KMS-11 (cell line): ENCODE measurements at regions not wholly inside any gene's neighbourhood (a gene's known extent, or its start where the extent isn't known, plus 50 kb on each side); places are given as distances from the start of the nearest gene placed in this dataset.

ENCODE experiments used
- H2AFZ ChIP-seq: fragments of 200-600 bp; sonication (generic); 2 replicates; pipeline ENCODE4 v1.6.1; 2016; ENCODE audit warnings: antibody characterized with exemption, mixed run types, low read depth
- H3K27ac ChIP-seq: fragments of 200-600 bp; sonication (generic); 2 replicates; pipeline ENCODE4 v1.6.1; 2016; ENCODE audit warnings: mild to moderate bottlenecking, mixed run types
- H3K27me3 ChIP-seq: fragments of 200-600 bp; sonication (generic); 2 replicates; pipeline ENCODE4 v1.6.1; 2017; ENCODE audit warnings: mild to moderate bottlenecking, low read depth, mixed run types, moderate library complexity; ENCODE audit not compliant: insufficient read depth
- H3K36me3 ChIP-seq: fragments of 200-600 bp; sonication (generic); 2 replicates; pipeline ENCODE4 v1.6.1; 2017; ENCODE audit warnings: mild to moderate bottlenecking, mixed run types; ENCODE audit not compliant: insufficient read depth
- H3K4me1 ChIP-seq: fragments of 200-600 bp; sonication (generic); 2 replicates; pipeline ENCODE4 v1.6.1; 2016; ENCODE audit warnings: mild to moderate bottlenecking, low read depth, mixed run types; ENCODE audit not compliant: poor library complexity, severe bottlenecking
- H3K4me2 ChIP-seq: fragments of 200-600 bp; sonication (generic); 2 replicates; pipeline ENCODE4 v1.7.0; 2016; ENCODE audit warnings: mild to moderate bottlenecking, mixed run types
- H3K4me3 ChIP-seq: fragments of 200-600 bp; sonication (generic); IDR thresholded peaks from 2 replicates; pipeline ENCODE4 v1.6.1; 2017; ENCODE audit warnings: low read depth, low read length, mixed read lengths; ENCODE audit not compliant: insufficient read depth
- H3K79me2 ChIP-seq: fragments of 200-600 bp; sonication (generic); 2 replicates; pipeline ENCODE4 v1.6.1; 2016; ENCODE audit warnings: low read depth, mixed run types; ENCODE audit not compliant: insufficient read depth
- H3K9ac ChIP-seq: fragments of 200-600 bp; sonication (generic); 2 replicates; pipeline ENCODE4 v1.6.1; 2016; ENCODE audit warnings: mild to moderate bottlenecking, mixed run types
- H4K20me1 ChIP-seq: fragments of 200-600 bp; sonication (generic); 2 replicates; pipeline ENCODE4 v1.6.1; 2016; ENCODE audit warnings: mild to moderate bottlenecking, mixed run types; ENCODE audit not compliant: insufficient read depth
- TF ChIP-seq, protein P1 (sequence below): fragments of 200-600 bp; sonication (generic); conservative IDR thresholded peaks from 2 replicates; pipeline ENCODE4 v1.6.1; 2017; ENCODE audit warnings: low read depth, mild to moderate bottlenecking, antibody characterized with exemption, low read length, moderate library complexity, mixed read lengths

DNA sequence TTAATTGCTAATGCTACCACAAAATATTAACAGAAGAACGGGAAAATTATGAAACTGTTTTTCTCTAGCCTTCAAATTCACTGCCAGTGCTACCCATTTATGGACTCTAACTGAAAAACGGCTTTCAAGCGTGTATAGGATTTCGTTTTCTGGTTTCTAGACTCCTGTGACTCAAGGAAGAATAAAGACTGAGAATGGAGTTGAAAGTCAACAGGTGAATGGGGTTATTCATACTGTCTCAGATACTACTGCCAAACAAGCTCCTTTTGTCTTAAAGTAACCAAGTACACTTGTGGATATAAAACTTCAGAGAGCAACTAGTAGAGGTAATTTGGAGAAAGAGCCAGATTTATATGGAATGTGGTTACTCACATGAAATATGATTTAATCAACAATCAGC lies 251.1 kb upstream of the ITM2A start:
- no peaks in the 10 kb centered on the region for H3K36me3 ChIP-seq
- no peak overlapping the region for H3K9ac ChIP-seq
- H3K4me3 ChIP-seq, result no peak overlapping the region
- H2AFZ ChIP-seq, result no peak overlapping the region; the same call in 1 of the 2 replicates
- H3K27me3 ChIP-seq, result no peaks in the 10 kb centered on the region
- H3K4me1 ChIP-seq, result peaks cover 15% of the 10 kb centered on the region
- no peaks in the 10 kb centered on the region for H4K20me1 ChIP-seq
- TF ChIP-seq, protein P1, sequence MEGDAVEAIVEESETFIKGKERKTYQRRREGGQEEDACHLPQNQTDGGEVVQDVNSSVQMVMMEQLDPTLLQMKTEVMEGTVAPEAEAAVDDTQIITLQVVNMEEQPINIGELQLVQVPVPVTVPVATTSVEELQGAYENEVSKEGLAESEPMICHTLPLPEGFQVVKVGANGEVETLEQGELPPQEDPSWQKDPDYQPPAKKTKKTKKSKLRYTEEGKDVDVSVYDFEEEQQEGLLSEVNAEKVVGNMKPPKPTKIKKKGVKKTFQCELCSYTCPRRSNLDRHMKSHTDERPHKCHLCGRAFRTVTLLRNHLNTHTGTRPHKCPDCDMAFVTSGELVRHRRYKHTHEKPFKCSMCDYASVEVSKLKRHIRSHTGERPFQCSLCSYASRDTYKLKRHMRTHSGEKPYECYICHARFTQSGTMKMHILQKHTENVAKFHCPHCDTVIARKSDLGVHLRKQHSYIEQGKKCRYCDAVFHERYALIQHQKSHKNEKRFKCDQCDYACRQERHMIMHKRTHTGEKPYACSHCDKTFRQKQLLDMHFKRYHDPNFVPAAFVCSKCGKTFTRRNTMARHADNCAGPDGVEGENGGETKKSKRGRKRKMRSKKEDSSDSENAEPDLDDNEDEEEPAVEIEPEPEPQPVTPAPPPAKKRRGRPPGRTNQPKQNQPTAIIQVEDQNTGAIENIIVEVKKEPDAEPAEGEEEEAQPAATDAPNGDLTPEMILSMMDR, result no peak
- no peaks in the 10 kb centered on the region for H3K79me2 ChIP-seq
- peak overlapping the region; percentile 24; the same call in 1 of the 2 replicates for H3K4me2 ChIP-seq
- peak overlapping the region; percentile 48; the same call in 1 of the 2 replicates for H3K27ac ChIP-seq

DNA sequence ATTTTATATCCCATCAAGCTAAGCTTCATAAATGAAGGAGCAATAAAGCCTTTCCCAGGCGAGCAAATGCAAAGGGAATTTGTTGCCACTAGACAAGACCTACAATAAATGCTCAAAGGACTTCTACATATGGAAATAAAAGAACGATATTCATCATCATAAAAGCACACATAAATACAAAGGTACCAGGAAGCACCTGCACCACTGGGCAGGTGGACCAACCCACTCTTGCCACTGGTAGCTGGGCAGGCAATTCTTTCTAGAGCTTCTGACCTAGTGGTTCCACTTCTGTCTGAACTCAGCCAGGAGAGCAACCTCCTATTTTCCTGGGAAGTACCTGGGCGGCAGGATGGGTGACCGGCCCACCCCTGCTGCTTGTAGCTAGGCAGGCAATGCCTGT lies 237.2 kb upstream of the ITM2A start:
- no peaks in the 10 kb centered on the region for H3K27me3 ChIP-seq
- TF ChIP-seq, protein P1, result no peak
- H3K27ac ChIP-seq, result no peak overlapping the region
- no peaks in the 10 kb centered on the region for H3K79me2 ChIP-seq
- H4K20me1 ChIP-seq, result no peaks in the 10 kb centered on the region
- H3K9ac ChIP-seq, result no peak overlapping the region
- no peak overlapping the region for H3K4me2 ChIP-seq
- no peaks in the 10 kb centered on the region for H3K4me1 ChIP-seq
- no peak overlapping the region for H3K4me3 ChIP-seq
- H2AFZ ChIP-seq, result no peak overlapping the region
- H3K36me3 ChIP-seq, result no peaks in the 10 kb centered on the region

DNA sequence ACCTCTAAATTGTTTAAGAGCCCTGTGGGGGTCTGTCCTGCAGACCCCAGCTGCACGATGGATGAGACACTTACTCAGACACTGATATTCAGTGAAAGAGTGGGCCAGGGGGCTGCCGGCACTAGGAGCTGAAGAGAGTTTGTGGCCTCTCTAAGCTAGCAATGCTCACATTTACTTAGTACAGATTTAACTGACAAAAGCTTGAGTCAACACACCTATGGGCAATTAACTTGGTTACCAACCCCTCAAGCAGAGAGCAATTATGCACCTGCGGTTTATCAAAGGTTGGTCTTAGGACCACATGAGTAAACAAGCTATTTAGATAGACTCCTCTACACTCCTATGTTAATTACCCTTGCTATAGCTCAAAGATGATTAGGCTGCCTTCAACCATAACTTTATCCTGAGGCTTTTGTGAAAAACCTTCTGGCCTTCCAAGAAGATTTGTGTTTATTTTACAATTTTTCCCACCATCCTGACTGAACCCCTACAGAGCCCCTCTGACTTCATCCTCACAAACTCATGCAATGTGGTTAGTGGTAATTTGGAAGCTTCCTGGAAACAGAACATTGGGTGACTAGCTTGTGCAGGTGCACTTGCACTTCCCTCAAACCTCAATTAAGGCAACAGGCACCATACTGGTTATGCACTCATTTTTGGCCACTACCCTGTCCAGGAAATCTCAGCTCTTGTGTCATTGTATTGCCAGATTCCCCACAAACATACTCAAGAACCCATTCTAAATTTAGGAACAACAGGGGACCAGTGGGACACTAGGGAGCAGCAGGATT lies 234.4 kb upstream of the ITM2A start:
- no peak overlapping the region for H2AFZ ChIP-seq
- H4K20me1 ChIP-seq, result no peaks in the 10 kb centered on the region
- no peak overlapping the region for H3K27ac ChIP-seq
- no peak overlapping the region for H3K9ac ChIP-seq
- no peak overlapping the region for H3K4me2 ChIP-seq
- TF ChIP-seq, protein P1, result no peak
- H3K36me3 ChIP-seq, result no peaks in the 10 kb centered on the region
- H3K79me2 ChIP-seq, result no peaks in the 10 kb centered on the region
- no peaks in the 10 kb centered on the region for H3K27me3 ChIP-seq
- H3K4me3 ChIP-seq, result no peak overlapping the region
- H3K4me1 ChIP-seq, result no peaks in the 10 kb centered on the region

DNA sequence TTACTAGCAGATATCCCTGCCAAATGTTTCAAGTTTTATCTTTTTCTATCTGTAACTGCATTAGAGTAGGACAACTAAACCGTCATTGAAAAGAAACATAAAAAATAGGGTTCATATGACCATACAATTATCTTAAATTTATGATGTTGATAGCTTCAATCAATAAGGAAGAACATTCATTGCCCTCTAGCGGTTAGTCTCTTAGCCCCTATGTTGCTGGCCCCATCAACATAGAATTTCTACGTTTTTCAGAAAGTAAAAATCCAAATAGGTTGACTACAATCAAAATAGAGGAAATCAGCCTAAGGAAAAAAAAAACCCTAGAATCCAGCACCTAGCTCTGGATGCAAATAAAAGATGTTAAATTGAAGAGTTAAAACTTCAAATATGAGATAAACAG lies 225.1 kb upstream of the ITM2A start:
- no peaks in the 10 kb centered on the region for H3K79me2 ChIP-seq
- H3K36me3 ChIP-seq, result no peaks in the 10 kb centered on the region
- no peak overlapping the region for H3K9ac ChIP-seq
- H3K27ac ChIP-seq, result no peak overlapping the region
- no peaks in the 10 kb centered on the region for H4K20me1 ChIP-seq
- no peaks in the 10 kb centered on the region for H3K4me1 ChIP-seq
- H3K27me3 ChIP-seq, result no peaks in the 10 kb centered on the region
- TF ChIP-seq, protein P1, result 0 out of 2 replicates have a peak, but pooled peaks have one; percentile 10
- H3K4me3 ChIP-seq, result no peak overlapping the region
- no peak overlapping the region for H3K4me2 ChIP-seq
- H2AFZ ChIP-seq, result no peak overlapping the region
